Mucosa of gallbladder (tissue), 1 donor: ENCODE measurements at regions not wholly inside any gene's neighbourhood (a gene's known extent, or its start where the extent isn't known, plus 50 kb on each side); places are given as distances from the start of the nearest gene placed in this dataset.

Experiments
- DNase-seq: peaks from one replicate; pipeline ENCODE4 v3.0.0-alpha.2; 2020; ENCODE audit warnings: low spot score
- donor health status: DM: no; HTN: no; CAD: no.

DNA sequence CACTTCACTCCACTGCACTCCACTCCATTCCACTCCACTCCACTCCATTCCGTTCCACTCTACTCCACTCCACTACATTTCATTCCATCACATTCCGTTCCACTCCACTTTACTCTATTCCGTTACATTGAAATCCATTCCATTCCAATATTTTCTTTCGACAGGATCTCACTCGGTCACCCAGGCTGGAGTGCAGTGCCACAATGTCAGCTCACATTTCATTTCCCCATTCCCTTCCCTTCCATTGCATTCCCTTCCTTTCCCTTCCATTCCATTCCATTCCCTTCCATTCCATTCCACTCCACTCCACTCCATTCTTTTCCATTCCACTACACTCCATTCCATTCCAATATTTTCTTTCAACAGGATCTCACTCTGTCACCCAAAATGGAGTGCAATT lies 1407.6 kb upstream of the USP9Y start:
- DNase-seq = no peak

DNA sequence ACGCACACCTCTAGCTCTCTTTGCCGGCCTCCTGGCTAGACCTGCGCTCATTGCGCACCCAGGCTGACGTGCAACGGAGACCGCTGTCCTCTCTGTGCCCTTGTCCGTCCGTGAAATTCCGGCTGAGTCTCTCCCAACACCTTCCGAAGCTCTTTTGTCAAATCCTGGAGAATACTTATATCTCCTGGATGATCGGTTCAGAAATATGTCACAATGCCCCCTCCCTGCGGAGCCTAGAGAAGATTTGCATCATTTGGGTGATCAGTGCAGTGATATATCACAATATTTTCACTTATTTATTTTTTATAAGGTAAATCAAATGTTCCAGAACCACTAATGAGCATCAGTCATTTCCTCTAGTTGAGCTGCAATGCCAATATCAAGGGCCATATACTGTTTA lies 1366.9 kb upstream of the USP9Y start:
- DNase-seq = peak; percentile 11
